SK-N-SH treated with all-trans-retinoic acid at 6 μM for 48 hours (cell line): ENCODE measurements at regions not wholly inside any gene's neighbourhood (a gene's known extent, or its start where the extent isn't known, plus 50 kb on each side); places are given as distances from the start of the nearest gene placed in this dataset.

Experiments used
- ATAC-seq: fragments of 200-7000 bp; cut with Tn5 transposase; 3 replicates; pipeline ENCODE4 v1.9.1; 2020; ENCODE audit warnings: mild to moderate bottlenecking, moderate library complexity
- ARNTL ChIP-seq: fragments of 450-650 bp; formaldehyde crosslinking; IDR thresholded peaks from 2 replicates; pipeline ENCODE4 v1.5.0; 2020; ENCODE audit warnings: low read depth, mild to moderate bottlenecking, moderate library complexity, borderline replicate concordance
- BACH2 ChIP-seq: fragments of 250-450 bp; sonication (Bioruptor Pico); IDR thresholded peaks from 2 replicates; pipeline ENCODE4 v1.9.0; 2021; ENCODE audit warnings: mild to moderate bottlenecking, borderline replicate concordance
- CSDC2 ChIP-seq: fragments of 250-450 bp; sonication (Bioruptor Pico); IDR thresholded peaks from 2 replicates; pipeline ENCODE4 v1.5.0; 2020; ENCODE audit warnings: mild to moderate bottlenecking, moderate library complexity
- CSRNP3 ChIP-seq: fragments of 250-450 bp; sonication (Bioruptor Pico); IDR thresholded peaks from 2 replicates; pipeline ENCODE4 v1.5.1; 2021; ENCODE audit warnings: mild to moderate bottlenecking, moderate library complexity
- ESRRG ChIP-seq: fragments of 250-450 bp; sonication (Bioruptor Pico); IDR thresholded peaks from 2 replicates; pipeline ENCODE4 v1.6.1; 2021; ENCODE audit warnings: mild to moderate bottlenecking
- GLIS3 ChIP-seq: fragments of 250-450 bp; sonication (Bioruptor Pico); IDR thresholded peaks from 2 replicates; pipeline ENCODE4 v1.5.0; 2020; ENCODE audit warnings: mild to moderate bottlenecking, moderate library complexity
- ISL1 ChIP-seq: fragments of 250-450 bp; sonication (Bioruptor Pico); IDR thresholded peaks from 2 replicates; pipeline ENCODE4 v2.1.2; 2022; ENCODE audit warnings: mild to moderate bottlenecking, moderate library complexity
- OSR1 ChIP-seq: fragments of 250-450 bp; sonication (Bioruptor Pico); IDR thresholded peaks from 2 replicates; pipeline ENCODE4 v1.8.0; 2022; ENCODE audit warnings: moderate library complexity, mild to moderate bottlenecking, inconsistent platforms
- PPARA ChIP-seq: fragments of 250-450 bp; sonication (Bioruptor Pico); IDR thresholded peaks from 2 replicates; pipeline ENCODE4 v1.5.0; 2020; ENCODE audit warnings: mild to moderate bottlenecking, borderline replicate concordance
- RARB ChIP-seq: fragments of 250-450 bp; sonication (Bioruptor Pico); IDR thresholded peaks from 2 replicates; pipeline ENCODE4 v1.8.0; 2021; ENCODE audit warnings: mild to moderate bottlenecking, moderate library complexity
- SNAI2 ChIP-seq: fragments of 250-450 bp; sonication (Bioruptor Pico); IDR thresholded peaks from 2 replicates; pipeline ENCODE4 v1.5.0; 2020; ENCODE audit warnings: mild to moderate bottlenecking, moderate library complexity
- TOX ChIP-seq: fragments of 250-450 bp; sonication (Bioruptor Pico); IDR thresholded peaks from 2 replicates; pipeline ENCODE4 v1.8.0; 2021; ENCODE audit warnings: mild to moderate bottlenecking, moderate library complexity, borderline replicate concordance
- TSHZ2 ChIP-seq: fragments of 250-450 bp; sonication (Bioruptor Pico); IDR thresholded peaks from 2 replicates; pipeline ENCODE4 v1.5.0; 2020; ENCODE audit warnings: mild to moderate bottlenecking, moderate library complexity
- ZFP3 ChIP-seq: fragments of 250-450 bp; sonication (Bioruptor Pico); IDR thresholded peaks from 2 replicates; pipeline ENCODE4 v1.5.0; 2020; ENCODE audit warnings: mild to moderate bottlenecking, moderate library complexity
- ZNF565 ChIP-seq: fragments of 450-650 bp; formaldehyde crosslinking; conservative IDR thresholded peaks from 2 replicates; pipeline ENCODE4 v1.5.0; 2020; ENCODE audit warnings: low read depth, mild to moderate bottlenecking, moderate library complexity
- ZNF70 ChIP-seq: fragments of 450-650 bp; formaldehyde crosslinking; IDR thresholded peaks from 2 replicates; pipeline ENCODE4 v1.5.0; 2020; ENCODE audit warnings: mild to moderate bottlenecking, moderate library complexity
- ZNF8 ChIP-seq: fragments of 450-650 bp; formaldehyde crosslinking; IDR thresholded peaks from 2 replicates; pipeline ENCODE4 v1.5.0; 2020; ENCODE audit warnings: mild to moderate bottlenecking, moderate library complexity

DNA sequence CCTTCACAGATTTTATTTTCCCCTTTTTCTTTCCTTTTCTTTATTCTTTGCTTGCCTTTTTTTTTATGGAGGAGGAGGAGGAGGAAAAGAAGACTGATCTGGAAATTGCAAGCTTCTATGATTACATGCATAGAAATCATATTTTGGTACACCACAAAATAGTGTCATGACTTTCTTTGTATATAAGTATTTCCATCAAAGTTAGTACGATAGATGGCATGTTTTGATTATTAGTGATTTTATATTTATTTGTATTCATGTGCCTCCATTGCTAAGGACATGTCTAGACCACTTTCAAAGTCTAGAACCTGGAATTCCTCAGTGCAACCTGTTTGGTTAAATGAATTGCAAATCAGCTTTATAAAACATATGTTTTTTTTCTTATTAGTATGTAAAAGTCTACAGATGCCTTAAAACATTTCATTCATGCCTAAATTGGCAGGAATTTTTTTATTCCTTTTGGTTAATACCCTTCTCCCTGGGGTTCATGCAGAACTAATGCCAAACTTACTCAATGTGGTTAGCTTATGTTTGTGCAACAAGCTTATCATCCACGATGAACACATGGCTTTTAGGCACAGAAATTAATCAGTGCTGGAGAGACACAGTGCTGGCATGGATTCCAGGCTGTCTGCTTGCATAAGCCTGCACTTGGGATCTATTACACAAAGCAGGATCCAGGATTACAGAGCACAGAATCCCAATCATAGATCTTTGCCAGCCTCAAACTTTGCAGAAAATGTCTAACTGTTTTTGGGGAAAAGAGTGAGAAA is 213.1 kb downstream of the CHRM2 start (continued):
- peak; percentile 99 for TF ChIP-seq TSHZ2
- TF ChIP-seq GLIS3 (CRISPR knock-in tag): peak; percentile 88

GRCh38 chr7:137080516-137081203 is 212.2 kb downstream of the CHRM2 start:
- ATAC-seq: no peak
- TF ChIP-seq CSRNP3 (CRISPR knock-in tag) (no peak), ESRRG (CRISPR knock-in tag) (no peak), ARNTL (CRISPR knock-in tag) (no peak), ISL1 (CRISPR knock-in tag) (no peak), ZNF70 (CRISPR knock-in tag) (no peak)
- TF ChIP-seq, all 23 proteins: peak for 0

GRCh38 chr7:137078781-137079180 is 210.3 kb downstream of the CHRM2 start:
- ATAC-seq: no peak
- TF ChIP-seq TOX (CRISPR knock-in tag) (no peak), ARNTL (CRISPR knock-in tag) (no peak), ZFP3 (CRISPR knock-in tag) (no peak), CSDC2 (no peak), ZNF565 (no peak), BACH2 (no peak)
- TF ChIP-seq, all 23 proteins: peak for 0

- ATAC-seq: no peak
- no peak for TF ChIP-seq ZNF565
- TF ChIP-seq ZNF8 (CRISPR knock-in tag): no peak
- TF ChIP-seq ZFP3 (CRISPR knock-in tag): no peak
- TF ChIP-seq BACH2: no peak
- TF ChIP-seq PPARA (CRISPR knock-in tag): no peak
- TF ChIP-seq RARB: no peak
- no peak for TF ChIP-seq CSRNP3 (CRISPR knock-in tag)
- no peak for TF ChIP-seq TSHZ2
- no peak for TF ChIP-seq ARNTL (CRISPR knock-in tag)
- TF ChIP-seq SNAI2 (CRISPR knock-in tag): no peak
- TF ChIP-seq OSR1 (CRISPR knock-in tag): no peak
- TF ChIP-seq ESRRG (CRISPR knock-in tag): no peak
Observed at GRCh38 chr7:137074391-137075030, 206.1 kb downstream of the CHRM2 start.
